ENCODE measurements at regions not wholly inside any gene's neighbourhood (a gene's known extent, or its start where the extent isn't known, plus 50 kb on each side); places are given as distances from the start of the nearest gene placed in this dataset.

DNA sequence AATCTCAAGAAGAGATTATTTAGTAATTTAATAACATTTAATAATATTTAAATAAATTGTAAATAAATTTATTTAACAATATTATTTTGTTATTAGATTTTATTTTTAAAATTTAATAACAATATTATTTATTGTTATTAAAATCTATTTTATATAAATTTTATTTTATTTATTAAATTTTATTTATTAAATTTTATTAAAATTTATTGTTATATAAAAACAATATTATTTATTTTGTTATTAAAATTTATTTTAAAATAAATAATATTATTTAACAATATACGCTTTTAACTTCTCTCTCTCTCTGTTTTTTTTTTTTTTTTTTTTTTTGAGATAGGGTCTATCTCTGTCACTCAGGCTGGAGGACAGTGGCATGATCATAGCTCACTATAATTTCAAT, 347.1 kb upstream of the LRRC7 start:
- TF ChIP-seq CTCF (IDR thresholded peaks at IDR 0.05 in 8 of 11, conservative IDR thresholded peaks at IDR 0.05 in 3 of 11), result no peak
- TF ChIP-seq POLR2AphosphoS5 (IDR thresholded peaks at IDR 0.05), result no peak
